Sigmoid colon (tissue), 4 donors: ENCODE measurements at regions not wholly inside any gene's neighbourhood (a gene's known extent, or its start where the extent isn't known, plus 50 kb on each side); places are given as distances from the start of the nearest gene placed in this dataset.

Source experiments
- CTCF ChIP-seq, 4 experiments: fragments of 450-650 bp in 3 of 4; fragments of 200-600 bp in 1 of 4; IDR thresholded peaks; one replicate each; pipeline ENCODE4 v1.5.1; 2016 to 2019; ENCODE audit warnings: antibody characterized with exemption in 4 of 4, mild to moderate bottlenecking in 3 of 4, moderate library complexity in 2 of 4
- EP300 ChIP-seq, 4 donors: sonication (generic); formaldehyde crosslinking; IDR thresholded peaks; one replicate each; pipeline ENCODE4 v1.6.1; 2017; ENCODE audit warnings: antibody characterized with exemption in 4 of 4
- POLR2A ChIP-seq, 2 donors: fragments of 450-650 bp; IDR thresholded peaks; one replicate each; pipeline ENCODE4 v1.6.1; 2016; ENCODE audit warnings: antibody characterized with exemption in 2 of 2, mild to moderate bottlenecking in 2 of 2, moderate library complexity in 2 of 2

GRCh38 chr15:46654993-46655392, 1020.2 kb downstream of the SQOR start:
- no peak for TF ChIP-seq CTCF (IDR thresholded peaks at IDR 0.05)
- no peak for TF ChIP-seq EP300 (IDR thresholded peaks at IDR 0.05)
- no peak for TF ChIP-seq POLR2A (IDR thresholded peaks at IDR 0.05)
